CD4-positive, alpha-beta memory T cell (primary cell): ENCODE measurements at regions not wholly inside any gene's neighbourhood (a gene's known extent, or its start where the extent isn't known, plus 50 kb on each side); places are given as distances from the start of the nearest gene placed in this dataset.

Source experiments
- CTCF ChIA-PET: fragments of 350-600 bp; sonication (Branson Sonifier 250); formaldehyde crosslinking; loops from one replicate; lab custom pipeline; 2021; ENCODE audit warnings: inconsistent platforms; ENCODE audit not compliant: partially characterized antibody; lab: Charles Lee
- POLR2A ChIA-PET: fragments of 350-600 bp; sonication (Branson Sonifier 250); formaldehyde crosslinking; loops from one replicate; lab custom pipeline; 2021; ENCODE audit not compliant: partially characterized antibody; lab: Charles Lee
- DNase-seq, 5 donors: peaks; one replicate each; pipeline versions ENCODE4 v3.0.0 to v3.0.0-alpha.2; 2020 to 2022; ENCODE audit warnings: mixed read lengths in 1 of 5
- H3K27ac ChIP-seq: one replicate; pipeline ENCODE4 v1.7.0; 2013; ENCODE audit warnings: low read depth, low read length
- H3K27me3 ChIP-seq: 2 replicates; pipeline ENCODE4 v1.7.0; 2013; ENCODE audit warnings: mild to moderate bottlenecking, low read length, moderate library complexity; ENCODE audit not compliant: insufficient read depth
- H3K36me3 ChIP-seq: 2 replicates; pipeline ENCODE4 v1.7.0; 2013; ENCODE audit warnings: mild to moderate bottlenecking, low read length, moderate library complexity; ENCODE audit not compliant: insufficient read depth
- H3K4me1 ChIP-seq: 2 replicates; pipeline ENCODE4 v1.7.0; 2013; ENCODE audit warnings: mild to moderate bottlenecking, low read length, moderate library complexity; ENCODE audit not compliant: insufficient read depth
- H3K4me3 ChIP-seq, 2 donors: one replicate each; pipeline ENCODE4 v1.7.0; 2013; ENCODE audit warnings: low read length in 2 of 2, mild to moderate bottlenecking in 1 of 2
- H3K9me3 ChIP-seq, 2 donors: one replicate each; pipeline ENCODE4 v1.7.0; 2013; ENCODE audit warnings: low read length in 2 of 2, control low read depth in 1 of 2; ENCODE audit not compliant: control insufficient read depth in 1 of 2
- H3K27ac Mint-ChIP-seq, 7 donors: one replicate each; pipeline ENCODE4 v1.8.0; 2020 to 2021; ENCODE audit warnings: mixed read lengths in 7 of 7, mild to moderate bottlenecking in 6 of 7, inconsistent platforms in 3 of 7, moderate library complexity in 3 of 7
- H3K27me3 Mint-ChIP-seq, 2 donors: one replicate each; pipeline ENCODE4 v1.8.0; 2020 to 2021; ENCODE audit warnings: mixed read lengths in 2 of 2
- H3K36me3 Mint-ChIP-seq, 2 donors: one replicate each; pipeline ENCODE4 v1.8.0; 2020 to 2021; ENCODE audit warnings: mixed read lengths in 2 of 2, inconsistent platforms in 1 of 2, mild to moderate bottlenecking in 1 of 2
- H3K4me1 Mint-ChIP-seq, 4 donors: one replicate each; pipeline ENCODE4 v1.8.0; 2020 to 2021; ENCODE audit warnings: mixed read lengths in 4 of 4, mild to moderate bottlenecking in 1 of 4
- H3K4me3 Mint-ChIP-seq, 8 donors: one replicate each; pipeline ENCODE4 v1.8.0; 2020 to 2021; ENCODE audit warnings: mixed read lengths in 8 of 8, mild to moderate bottlenecking in 7 of 8, moderate library complexity in 6 of 8, inconsistent platforms in 3 of 8
- H3K9me3 Mint-ChIP-seq, 8 donors: one replicate each; pipeline ENCODE4 v1.8.0; 2020 to 2021; ENCODE audit warnings: mixed read lengths in 8 of 8, mild to moderate bottlenecking in 5 of 8, inconsistent platforms in 3 of 8, moderate library complexity in 1 of 8
- intact Hi-C: fragments of 100-400 bp; cut with micrococcal nuclease; formaldehyde crosslinking; loops from one replicate; pipeline ENCODE4 v1.15.1; 2023

DNA sequence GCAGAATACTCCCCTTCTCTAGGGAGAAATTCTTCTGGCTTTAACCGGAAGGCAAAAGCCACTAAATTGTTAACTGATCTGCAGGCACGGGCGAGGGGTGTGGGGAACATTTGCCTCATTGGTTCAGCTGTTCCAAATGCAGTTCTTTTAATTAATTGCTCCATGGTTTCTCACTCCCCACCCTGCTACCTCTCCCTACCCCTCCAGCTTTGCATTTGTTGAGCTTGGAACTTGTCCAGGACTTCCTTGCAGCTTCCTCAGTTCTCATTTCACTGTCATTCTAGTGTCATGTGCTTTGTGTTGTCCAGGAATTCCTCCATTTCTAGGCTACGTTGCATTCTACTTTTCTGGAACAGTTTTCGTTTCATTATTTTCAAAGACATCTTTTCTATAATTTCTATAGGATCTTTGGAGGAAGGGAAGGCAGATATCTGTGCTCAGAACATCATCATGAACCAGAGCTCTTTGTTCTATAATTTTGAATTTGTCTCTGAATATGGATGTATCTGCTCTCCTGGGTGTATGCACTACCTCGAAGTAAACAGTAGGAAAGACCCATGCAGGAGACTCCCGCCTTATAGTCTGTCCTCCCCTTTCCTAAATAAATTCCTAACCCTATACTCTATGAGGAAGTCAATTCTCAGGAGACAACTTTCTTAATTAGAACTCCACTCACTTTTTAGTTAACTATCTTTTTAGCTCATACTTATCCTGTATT lies 132.4 kb upstream of the LMO4 start:
- H3K4me3 Mint-ChIP-seq = no peak overlapping the region
- no peaks in the 10 kb centered on the region for H3K36me3 Mint-ChIP-seq
- no peak overlapping the region for H3K4me3 ChIP-seq
- no peak overlapping the region for H3K27ac Mint-ChIP-seq
- POLR2A ChIA-PET = no interaction called here
- H3K36me3 ChIP-seq = no peaks in the 10 kb centered on the region
- DNase-seq = no peak
- peaks cover 14 to 28% of the 10 kb centered on the region in 2 donors for H3K27me3 Mint-ChIP-seq
- no peaks in the 10 kb centered on the region for H3K4me1 Mint-ChIP-seq
- H3K9me3 ChIP-seq = no peaks in the 10 kb centered on the region
- peaks cover 0 to 23% (median 5%) of the 10 kb centered on the region in 8 donors for H3K9me3 Mint-ChIP-seq
- no peaks in the 10 kb centered on the region for H3K4me1 ChIP-seq
- no peak overlapping the region for H3K27ac ChIP-seq
- intact Hi-C loops = no loop called here
- CTCF ChIA-PET = no interaction called here
- no peaks in the 10 kb centered on the region for H3K27me3 ChIP-seq

GRCh38 chr1:87197156-87197555 lies 131.5 kb upstream of the LMO4 start:
- intact Hi-C loops = no loop called here
- H3K9me3 ChIP-seq = no peaks in the 10 kb centered on the region
- POLR2A ChIA-PET = no interaction called here
- Mint-ChIP-seq H3K4me1 (no peaks in the 10 kb centered on the region), H3K27ac (no peak overlapping the region), H3K4me3 (no peak overlapping the region), H3K36me3 (no peaks in the 10 kb centered on the region), H3K9me3 (peaks cover 0 to 23% (median 5%) of the 10 kb centered on the region in 8 donors), H3K27me3 (peaks cover 15 to 31% of the 10 kb centered on the region in 2 donors)
- H3K27me3 ChIP-seq = no peaks in the 10 kb centered on the region
- no peak overlapping the region for H3K27ac ChIP-seq
- CTCF ChIA-PET = no interaction called here
- H3K4me3 ChIP-seq = no peak overlapping the region
- DNase-seq = no peak
- no peaks in the 10 kb centered on the region for H3K4me1 ChIP-seq
- H3K36me3 ChIP-seq = no peaks in the 10 kb centered on the region

GRCh38 chr1:87197641-87198040 lies 131.0 kb upstream of the LMO4 start:
- ChIA-PET POLR2A (no interaction called here), CTCF (no interaction called here)
- no peaks in the 10 kb centered on the region for H3K4me1 ChIP-seq
- no peak overlapping the region for H3K27ac ChIP-seq
- H3K36me3 ChIP-seq = no peaks in the 10 kb centered on the region
- no peaks in the 10 kb centered on the region for H3K9me3 ChIP-seq
- peaks cover 17 to 32% of the 10 kb centered on the region in 2 donors for H3K27me3 Mint-ChIP-seq
- H3K4me1 Mint-ChIP-seq = peaks cover 0 to 5% (median 2%) of the 10 kb centered on the region in 4 donors
- no peak for DNase-seq
- no peaks in the 10 kb centered on the region for H3K27me3 ChIP-seq
- H3K27ac Mint-ChIP-seq = no peak overlapping the region
- no peak overlapping the region for H3K4me3 Mint-ChIP-seq
- peaks cover 0 to 23% (median 5%) of the 10 kb centered on the region in 8 donors for H3K9me3 Mint-ChIP-seq
- intact Hi-C loops = no loop called here
- no peak overlapping the region for H3K4me3 ChIP-seq
- H3K36me3 Mint-ChIP-seq = no peaks in the 10 kb centered on the region

GRCh38 chr1:87200875-87201638 lies 127.6 kb upstream of the LMO4 start:
- CTCF ChIA-PET = no interaction called here
- H3K27me3 Mint-ChIP-seq = peaks cover 23 to 31% of the 10 kb centered on the region in 2 donors
- H3K4me3 ChIP-seq = no peak overlapping the region
- H3K27ac ChIP-seq = no peak overlapping the region
- no peaks in the 10 kb centered on the region for H3K9me3 ChIP-seq
- no peak overlapping the region for H3K4me3 Mint-ChIP-seq
- H3K9me3 Mint-ChIP-seq = peaks cover 0 to 7% (median 0%) of the 10 kb centered on the region in 8 donors
- H3K4me1 ChIP-seq = no peaks in the 10 kb centered on the region
- no peaks in the 10 kb centered on the region for H3K27me3 ChIP-seq
- POLR2A ChIA-PET = no interaction called here
- no peaks in the 10 kb centered on the region for H3K36me3 ChIP-seq
- H3K36me3 Mint-ChIP-seq = no peaks in the 10 kb centered on the region
- peaks cover 0 to 12% (median 5%) of the 10 kb centered on the region in 4 donors for H3K4me1 Mint-ChIP-seq
- no peak overlapping the region for H3K27ac Mint-ChIP-seq
- intact Hi-C loops = no loop called here
- no peak for DNase-seq

DNA sequence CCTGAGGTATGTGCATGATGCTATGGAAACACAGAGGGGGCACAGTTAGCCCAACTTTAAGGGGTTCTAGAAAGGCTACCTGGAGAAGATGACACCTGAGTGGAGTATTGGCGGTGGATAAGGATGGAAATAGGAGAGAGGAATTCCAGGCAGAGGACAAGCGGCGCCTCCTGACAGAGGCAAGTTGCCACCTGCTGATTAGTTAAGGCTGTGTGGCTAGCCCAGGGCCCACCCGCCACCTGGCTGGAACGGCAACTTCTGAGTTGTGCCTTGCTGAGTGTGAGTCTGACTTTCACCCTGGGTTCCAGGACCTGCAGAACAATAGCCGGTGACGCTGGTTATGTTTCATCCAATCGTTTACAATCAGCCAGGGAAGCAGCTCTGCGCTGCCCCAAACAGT lies 126.9 kb upstream of the LMO4 start:
- Mint-ChIP-seq H3K9me3 (no peaks in the 10 kb centered on the region), H3K27ac (no peak overlapping the region), H3K36me3 (no peaks in the 10 kb centered on the region), H3K27me3 (peaks cover 23 to 35% of the 10 kb centered on the region in 2 donors), H3K4me3 (peak overlapping the region in 2 of 8 donors; percentile 1 to 9), H3K4me1 (peaks cover 0 to 12% (median 5%) of the 10 kb centered on the region in 4 donors)
- no peaks in the 10 kb centered on the region for H3K36me3 ChIP-seq
- H3K27ac ChIP-seq = no peak overlapping the region
- DNase-seq = no peak
- no peak overlapping the region for H3K4me3 ChIP-seq
- CTCF ChIA-PET = no interaction called here
- POLR2A ChIA-PET = no interaction called here
- intact Hi-C loops = no loop called here
- no peaks in the 10 kb centered on the region for H3K9me3 ChIP-seq
- no peaks in the 10 kb centered on the region for H3K27me3 ChIP-seq
- no peaks in the 10 kb centered on the region for H3K4me1 ChIP-seq

DNA sequence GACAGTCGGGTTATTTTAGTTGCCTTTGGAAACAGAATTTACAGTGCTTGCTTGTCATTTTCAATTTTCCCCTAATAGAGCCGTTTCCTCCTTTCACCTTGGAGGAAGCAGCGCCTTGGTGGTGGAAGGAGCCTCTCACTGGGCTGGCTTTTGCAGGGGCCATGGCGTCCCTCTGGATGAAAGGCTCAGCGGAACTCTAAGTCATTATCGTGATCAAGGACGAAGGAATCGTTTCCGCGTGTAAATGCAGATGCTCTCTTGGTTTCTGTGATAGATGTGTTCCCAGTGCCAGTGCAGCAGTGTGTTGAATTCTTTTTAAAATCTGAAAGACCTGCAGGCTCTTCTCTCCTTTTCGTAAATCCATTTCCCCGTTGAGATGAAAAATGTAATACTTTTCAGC lies 126.2 kb upstream of the LMO4 start:
- H3K27me3 ChIP-seq = no peaks in the 10 kb centered on the region
- H3K4me3 ChIP-seq = no peak overlapping the region
- DNase-seq = no peak
- Mint-ChIP-seq H3K27ac (no peak overlapping the region), H3K27me3 (peaks cover 18 to 38% of the 10 kb centered on the region in 2 donors), H3K4me3 (peak overlapping the region in 5 of 8 donors; percentile 13 to 73 (median 49)), H3K36me3 (no peaks in the 10 kb centered on the region), H3K4me1 (peaks cover 0 to 12% (median 5%) of the 10 kb centered on the region in 4 donors), H3K9me3 (no peaks in the 10 kb centered on the region)
- H3K27ac ChIP-seq = no peak overlapping the region
- H3K36me3 ChIP-seq = no peaks in the 10 kb centered on the region
- no peaks in the 10 kb centered on the region for H3K9me3 ChIP-seq
- intact Hi-C loops = no loop called here
- CTCF ChIA-PET = no interaction called here
- H3K4me1 ChIP-seq = no peaks in the 10 kb centered on the region
- POLR2A ChIA-PET = no interaction called here

GRCh38 chr1:87202922-87203655 lies 125.6 kb upstream of the LMO4 start:
- peak overlapping the region in 4 of 8 donors; percentile 13 to 73 (median 45) for H3K4me3 Mint-ChIP-seq
- no peaks in the 10 kb centered on the region for H3K36me3 ChIP-seq
- peaks cover 0 to 12% (median 5%) of the 10 kb centered on the region in 4 donors for H3K4me1 Mint-ChIP-seq
- ChIA-PET POLR2A (no interaction called here), CTCF (interaction anchor here (1.5 kb wide), 1 partner anchor 17 kb away, joined by 3 read pairs; no protein-coding TSS in a partner anchor)
- no peaks in the 10 kb centered on the region for H3K27me3 ChIP-seq
- DNase-seq = no peak
- H3K27ac Mint-ChIP-seq = peak overlapping the region in 1 of 7 donors; percentile 44
- peaks cover 0 to 2% (median 0%) of the 10 kb centered on the region in 8 donors for H3K9me3 Mint-ChIP-seq
- H3K4me1 ChIP-seq = no peaks in the 10 kb centered on the region
- H3K27ac ChIP-seq = no peak overlapping the region
- no peak overlapping the region for H3K4me3 ChIP-seq
- no peaks in the 10 kb centered on the region for H3K36me3 Mint-ChIP-seq
- H3K27me3 Mint-ChIP-seq = peaks cover 15 to 36% of the 10 kb centered on the region in 2 donors
- intact Hi-C loops = no loop called here
- no peaks in the 10 kb centered on the region for H3K9me3 ChIP-seq
